ENCODE measurements at regions not wholly inside any gene's neighbourhood (a gene's known extent, or its start where the extent isn't known, plus 50 kb on each side); places are given as distances from the start of the nearest gene placed in this dataset.

DNA sequence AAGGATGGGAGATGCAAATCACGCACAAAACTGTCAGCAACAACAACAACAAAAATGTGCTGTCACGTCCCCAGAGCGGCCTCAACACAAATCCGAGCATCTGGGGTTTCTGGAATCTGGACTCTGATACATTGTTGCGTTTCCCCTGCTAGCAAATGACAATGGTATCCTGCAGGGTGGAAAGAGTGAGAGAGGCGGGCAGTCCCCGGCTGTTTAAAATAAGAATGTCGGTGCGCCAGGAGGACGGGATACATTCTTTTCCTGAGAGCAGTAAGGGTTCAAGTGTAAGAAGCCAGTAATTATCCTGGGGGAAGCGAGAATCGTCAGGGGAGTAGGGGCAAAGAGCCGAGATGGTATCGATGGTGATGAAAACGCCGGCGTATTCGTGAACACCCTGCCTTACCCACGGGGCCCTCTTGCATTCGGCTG is 310.2 kb downstream of the ASMT start:
- TF ChIP-seq, protein P1, sequence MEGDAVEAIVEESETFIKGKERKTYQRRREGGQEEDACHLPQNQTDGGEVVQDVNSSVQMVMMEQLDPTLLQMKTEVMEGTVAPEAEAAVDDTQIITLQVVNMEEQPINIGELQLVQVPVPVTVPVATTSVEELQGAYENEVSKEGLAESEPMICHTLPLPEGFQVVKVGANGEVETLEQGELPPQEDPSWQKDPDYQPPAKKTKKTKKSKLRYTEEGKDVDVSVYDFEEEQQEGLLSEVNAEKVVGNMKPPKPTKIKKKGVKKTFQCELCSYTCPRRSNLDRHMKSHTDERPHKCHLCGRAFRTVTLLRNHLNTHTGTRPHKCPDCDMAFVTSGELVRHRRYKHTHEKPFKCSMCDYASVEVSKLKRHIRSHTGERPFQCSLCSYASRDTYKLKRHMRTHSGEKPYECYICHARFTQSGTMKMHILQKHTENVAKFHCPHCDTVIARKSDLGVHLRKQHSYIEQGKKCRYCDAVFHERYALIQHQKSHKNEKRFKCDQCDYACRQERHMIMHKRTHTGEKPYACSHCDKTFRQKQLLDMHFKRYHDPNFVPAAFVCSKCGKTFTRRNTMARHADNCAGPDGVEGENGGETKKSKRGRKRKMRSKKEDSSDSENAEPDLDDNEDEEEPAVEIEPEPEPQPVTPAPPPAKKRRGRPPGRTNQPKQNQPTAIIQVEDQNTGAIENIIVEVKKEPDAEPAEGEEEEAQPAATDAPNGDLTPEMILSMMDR (tag by site-specific recombination; IDR thresholded peaks at IDR 0.05): no peak
- TF ChIP-seq ZNF561 (tag by site-specific recombination; IDR thresholded peaks at IDR 0.05; ENCODE audit: borderline replicate concordance) (no peak), ZNF701 (tag by site-specific recombination; IDR thresholded peaks at IDR 0.05) (no peak), ZNF629 (tag by site-specific recombination; IDR thresholded peaks at IDR 0.05) (no peak), MYNN (tag by site-specific recombination; IDR thresholded peaks at IDR 0.05; ENCODE audit: borderline replicate concordance) (no peak), ZNF366 (tag by site-specific recombination; conservative IDR thresholded peaks at IDR 0.05) (no peak), GLI4 (tag by site-specific recombination; IDR thresholded peaks at IDR 0.05) (no peak), FEZF1 (tag by site-specific recombination; IDR thresholded peaks at IDR 0.05) (no peak), HOXC10 (CRISPR knock-in tag; IDR thresholded peaks at IDR 0.05) (no peak), ZNF76 (tag by site-specific recombination; IDR thresholded peaks at IDR 0.05; ENCODE audit: borderline replicate concordance, low read depth) (no peak), ZNF274 (IDR thresholded peaks at IDR 0.05; ENCODE audit: low read length) (no peak), ZNF274 (tag by site-specific recombination; IDR thresholded peaks at IDR 0.05; ENCODE audit: borderline replicate concordance) (no peak)
- TF ChIP-seq, protein P2, sequence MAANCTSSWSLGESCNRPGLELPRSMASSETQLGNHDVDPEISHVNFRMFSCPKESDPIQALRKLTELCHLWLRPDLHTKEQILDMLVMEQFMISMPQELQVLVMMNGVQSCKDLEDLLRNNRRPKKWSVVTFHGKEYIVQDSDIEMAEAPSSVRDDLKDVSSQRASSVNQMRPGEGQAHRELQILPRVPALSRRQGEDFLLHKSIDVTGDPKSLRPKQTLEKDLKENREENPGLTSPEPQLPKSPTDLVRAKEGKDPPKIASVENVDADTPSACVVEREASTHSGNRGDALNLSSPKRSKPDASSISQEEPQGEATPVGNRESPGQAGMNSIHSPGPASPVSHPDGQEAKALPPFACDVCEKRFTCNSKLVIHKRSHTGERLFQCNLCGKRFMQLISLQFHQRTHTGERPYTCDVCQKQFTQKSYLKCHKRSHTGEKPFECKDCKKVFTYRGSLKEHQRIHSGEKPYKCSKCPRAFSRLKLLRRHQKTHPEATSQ (tag by site-specific recombination; IDR thresholded peaks at IDR 0.05): no peak
- TF ChIP-seq, protein P3, sequence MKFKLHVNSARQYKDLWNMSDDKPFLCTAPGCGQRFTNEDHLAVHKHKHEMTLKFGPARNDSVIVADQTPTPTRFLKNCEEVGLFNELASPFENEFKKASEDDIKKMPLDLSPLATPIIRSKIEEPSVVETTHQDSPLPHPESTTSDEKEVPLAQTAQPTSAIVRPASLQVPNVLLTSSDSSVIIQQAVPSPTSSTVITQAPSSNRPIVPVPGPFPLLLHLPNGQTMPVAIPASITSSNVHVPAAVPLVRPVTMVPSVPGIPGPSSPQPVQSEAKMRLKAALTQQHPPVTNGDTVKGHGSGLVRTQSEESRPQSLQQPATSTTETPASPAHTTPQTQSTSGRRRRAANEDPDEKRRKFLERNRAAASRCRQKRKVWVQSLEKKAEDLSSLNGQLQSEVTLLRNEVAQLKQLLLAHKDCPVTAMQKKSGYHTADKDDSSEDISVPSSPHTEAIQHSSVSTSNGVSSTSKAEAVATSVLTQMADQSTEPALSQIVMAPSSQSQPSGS (tag by site-specific recombination; IDR thresholded peaks at IDR 0.05; ENCODE audit: low read depth): no peak
